ENCODE measurements at regions not wholly inside any gene's neighbourhood (a gene's known extent, or its start where the extent isn't known, plus 50 kb on each side); places are given as distances from the start of the nearest gene placed in this dataset.

GRCh38 chr13:19056355-19056880 is 125.2 kb downstream of the TUBA3C start:
- TF ChIP-seq CTCF (conservative IDR thresholded peaks at IDR 0.05; ENCODE audit: low read depth in 2 of 2) (no peak), REST (IDR thresholded peaks at IDR 0.05; ENCODE audit: unreplicated experiment) (no peak), POLR2AphosphoS5 (IDR thresholded peaks at IDR 0.05; ENCODE audit: low read depth) (no peak), EZH2 (IDR thresholded peaks at IDR 0.05; ENCODE audit: low read depth, unreplicated experiment) (no peak), JUNB (IDR thresholded peaks at IDR 0.05; ENCODE audit: unreplicated experiment) (no peak), CREB1 (CRISPR knock-in tag; IDR thresholded peaks at IDR 0.05; ENCODE audit: low read depth) (no peak), EZH2phosphoT487 (IDR thresholded peaks at IDR 0.05; ENCODE audit: unreplicated experiment) (no peak), ZNF462 (CRISPR knock-in tag; IDR thresholded peaks at IDR 0.05) (no peak), ZNF114 (CRISPR knock-in tag; IDR thresholded peaks at IDR 0.05) (no peak), ETS1 (IDR thresholded peaks at IDR 0.05) (no peak), ZNF331 (CRISPR knock-in tag; IDR thresholded peaks at IDR 0.05; ENCODE audit: low read depth) (no peak), STAT1 (IDR thresholded peaks at IDR 0.05; ENCODE audit: unreplicated experiment) (no peak), NANOG (IDR thresholded peaks at IDR 0.05; ENCODE audit: borderline replicate concordance) (no peak)

All from GM23338 (cell line).